Islet precursor cell (in vitro differentiated cells): ENCODE measurements at regions not wholly inside any gene's neighbourhood (a gene's known extent, or its start where the extent isn't known, plus 50 kb on each side); places are given as distances from the start of the nearest gene placed in this dataset.

ENCODE experiments used
- DNase-seq: peaks from one replicate; pipeline ENCODE4 v3.0.0-alpha.2; 2018

GRCh38 chr12:113649256-113649830 lies 177.7 kb upstream of the LHX5 start:
- no peak for DNase-seq

GRCh38 chr12:113647048-113647447 lies 175.4 kb upstream of the LHX5 start:
- DNase-seq, result peak; percentile 50

GRCh38 chr12:113645603-113646002 lies 173.9 kb upstream of the LHX5 start:
- DNase-seq, result peak; percentile 39

DNA sequence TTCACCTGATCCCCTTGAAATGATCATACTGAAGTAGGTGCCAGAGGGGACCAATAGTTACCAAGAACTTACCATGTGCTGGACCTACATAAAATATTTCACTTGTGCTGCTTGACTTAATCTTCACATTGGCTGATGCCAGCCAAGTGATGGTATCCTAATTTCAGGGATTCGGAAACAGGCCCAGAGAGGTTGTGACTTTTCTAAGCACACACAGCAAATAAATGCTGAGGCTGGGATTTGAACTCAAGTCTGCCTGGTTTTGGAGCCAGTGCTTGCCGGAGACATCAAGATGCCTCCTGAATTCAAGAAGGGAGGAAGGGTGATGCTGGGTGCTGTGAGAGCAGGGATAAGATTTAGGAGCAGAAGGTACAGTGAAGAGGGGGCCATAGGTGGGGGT lies 173.5 kb upstream of the LHX5 start:
- DNase-seq, result no peak

DNA sequence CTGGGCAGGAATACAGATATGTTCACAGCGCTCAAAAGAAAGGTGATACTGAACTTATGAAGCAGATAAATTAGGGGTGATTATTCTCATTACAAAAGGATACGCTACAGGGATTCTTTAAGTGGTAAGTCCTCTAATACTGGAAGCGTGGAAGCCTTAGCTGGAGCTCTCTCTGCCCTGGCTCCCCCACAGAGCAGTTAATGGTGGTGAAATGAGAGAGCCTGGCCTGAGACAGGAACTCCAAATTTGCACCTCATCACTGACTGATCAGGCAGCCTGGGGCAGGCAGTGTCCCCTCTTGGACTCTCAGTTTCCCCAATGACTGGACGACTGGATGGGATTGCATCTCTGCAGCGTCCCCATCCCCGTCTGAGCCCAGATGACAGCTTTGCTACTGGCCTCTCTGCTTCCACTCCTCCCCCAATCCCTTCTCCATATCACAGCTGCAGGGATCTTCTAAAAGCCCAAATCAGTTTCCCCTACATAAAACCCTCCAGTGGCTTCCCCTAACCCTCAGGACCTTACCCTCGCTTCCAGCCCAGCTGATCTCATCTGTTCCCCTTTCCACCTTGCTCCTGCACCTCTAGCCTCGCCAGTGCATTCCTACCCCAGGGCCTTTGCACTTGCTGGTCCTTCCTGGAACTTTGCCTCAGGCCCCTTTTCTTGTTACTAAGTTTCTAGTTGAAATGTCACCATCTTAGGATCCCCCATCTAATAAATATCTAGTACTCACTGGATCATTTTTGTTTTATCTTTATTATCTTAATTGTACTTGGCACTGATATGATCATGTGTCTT lies 171.7 kb upstream of the LHX5 start:
- peak; percentile 42 for DNase-seq

- no peak for DNase-seq
Measured at GRCh38 chr12:113642672-113643071, 171.0 kb upstream of the LHX5 start.

GRCh38 chr12:113642216-113642615 lies 170.5 kb upstream of the LHX5 start:
- no peak for DNase-seq

DNA sequence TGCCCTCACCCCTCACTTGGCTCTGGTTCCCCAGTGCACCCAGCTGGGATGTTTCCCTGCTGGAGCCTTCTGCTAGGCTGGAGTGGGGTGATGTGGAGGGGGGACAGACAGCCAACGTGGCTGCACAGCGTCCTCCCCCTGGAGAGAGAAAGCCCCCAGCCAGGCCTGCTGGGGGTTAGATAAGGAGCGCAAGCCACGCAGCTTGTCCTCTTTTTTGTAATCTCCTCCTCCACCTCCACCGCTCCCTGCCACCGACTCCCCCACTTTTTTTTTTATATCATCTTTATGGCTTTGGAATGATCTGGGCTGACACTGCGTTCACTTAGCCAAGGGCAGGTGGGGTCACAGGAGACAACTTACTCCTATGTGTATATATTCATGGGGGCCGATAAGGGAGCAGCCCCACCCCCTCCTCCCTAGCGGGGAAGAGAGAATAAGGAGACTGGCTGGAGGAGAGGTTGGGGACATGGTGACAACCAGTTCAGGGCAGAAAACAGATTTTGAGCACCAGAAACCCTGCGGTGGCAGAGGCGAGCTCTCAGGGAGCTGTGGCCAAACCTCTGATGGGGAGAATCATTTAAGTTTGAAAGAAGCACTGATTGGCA lies 169.9 kb upstream of the LHX5 start:
- no peak for DNase-seq

GRCh38 chr12:113640837-113641236 lies 169.2 kb upstream of the LHX5 start:
- no peak for DNase-seq

GRCh38 chr12:113639474-113639873 lies 167.8 kb upstream of the LHX5 start:
- DNase-seq, result no peak

DNA sequence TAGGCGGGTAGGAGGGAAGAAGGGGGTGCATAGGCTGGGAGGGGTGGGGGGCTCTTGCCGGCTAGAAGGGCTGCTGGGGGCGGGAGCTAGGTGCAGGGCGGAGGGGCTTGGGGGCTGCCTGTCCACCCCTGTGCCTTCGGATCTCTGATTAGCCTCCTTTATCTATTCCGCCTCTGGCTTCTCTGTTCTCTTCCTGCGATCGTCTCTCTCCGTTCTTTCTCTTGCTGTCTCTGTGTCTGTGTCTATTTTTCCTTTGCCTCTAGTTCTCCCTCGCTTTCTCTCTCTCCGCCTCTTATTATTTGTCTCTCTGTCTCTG lies 166.7 kb upstream of the LHX5 start:
- DNase-seq, result no peak

GRCh38 chr12:113634982-113635381 lies 163.3 kb upstream of the LHX5 start:
- DNase-seq, result no peak

DNA sequence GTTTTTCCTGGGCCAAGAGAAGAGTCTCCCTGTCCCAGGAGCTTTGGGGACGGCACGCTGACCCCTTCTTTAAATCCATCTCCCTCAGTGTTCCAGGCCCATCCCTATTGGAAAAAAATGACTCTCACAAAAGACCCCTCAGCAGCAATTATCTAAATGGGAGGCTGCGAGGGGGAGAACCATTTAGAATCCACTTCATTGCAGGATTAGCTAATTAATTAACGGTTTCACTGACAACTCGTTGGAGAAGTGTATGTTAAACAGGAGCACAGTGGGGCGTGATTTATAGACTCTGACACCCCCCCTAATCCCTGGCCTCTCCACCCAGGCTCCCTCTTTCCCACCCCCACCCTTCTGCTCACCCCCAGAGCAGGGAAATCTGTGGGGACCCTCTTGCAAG lies 162.8 kb upstream of the LHX5 start:
- no peak for DNase-seq

- no peak for DNase-seq
Measured at GRCh38 chr12:113633678-113634332, 162.1 kb upstream of the LHX5 start.

DNA sequence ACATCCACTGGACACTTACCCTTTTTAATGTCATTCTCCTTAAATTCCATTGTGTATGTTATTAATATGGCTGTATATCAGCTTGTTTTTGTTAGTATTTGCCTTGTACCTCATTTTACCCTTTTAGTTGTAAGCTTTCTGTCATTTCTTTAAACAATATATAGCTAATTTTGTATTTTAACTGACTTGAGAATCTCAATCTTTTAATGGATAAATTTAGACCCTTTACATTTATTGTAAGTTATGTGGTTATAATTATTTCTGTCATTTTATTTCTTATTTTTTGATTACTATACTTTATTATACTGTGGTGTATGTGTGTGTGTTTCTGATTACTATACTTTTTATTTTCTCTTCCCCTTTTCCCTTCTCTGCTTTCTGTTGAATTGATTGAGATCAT lies 159.0 kb upstream of the LHX5 start:
- no peak for DNase-seq

DNA sequence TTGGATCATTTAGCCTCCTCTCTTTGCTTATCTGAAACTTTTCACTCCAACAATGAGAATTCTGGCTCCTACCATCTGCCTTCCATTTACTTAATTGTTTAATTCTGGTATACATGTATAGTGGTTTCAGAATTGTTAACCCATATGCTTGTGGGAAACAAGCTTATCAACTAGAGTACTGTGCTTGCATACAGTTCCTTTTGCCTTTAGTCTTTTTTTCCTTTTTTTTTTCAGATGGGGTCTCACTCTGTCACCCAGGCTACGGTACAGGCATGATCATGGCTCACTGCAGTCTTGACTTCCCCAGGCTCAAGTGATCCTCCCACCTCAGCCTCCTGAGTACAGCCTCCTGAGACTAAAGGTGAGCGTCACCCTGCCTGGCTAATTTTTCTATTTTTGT lies 153.8 kb upstream of the LHX5 start:
- no peak for DNase-seq

DNA sequence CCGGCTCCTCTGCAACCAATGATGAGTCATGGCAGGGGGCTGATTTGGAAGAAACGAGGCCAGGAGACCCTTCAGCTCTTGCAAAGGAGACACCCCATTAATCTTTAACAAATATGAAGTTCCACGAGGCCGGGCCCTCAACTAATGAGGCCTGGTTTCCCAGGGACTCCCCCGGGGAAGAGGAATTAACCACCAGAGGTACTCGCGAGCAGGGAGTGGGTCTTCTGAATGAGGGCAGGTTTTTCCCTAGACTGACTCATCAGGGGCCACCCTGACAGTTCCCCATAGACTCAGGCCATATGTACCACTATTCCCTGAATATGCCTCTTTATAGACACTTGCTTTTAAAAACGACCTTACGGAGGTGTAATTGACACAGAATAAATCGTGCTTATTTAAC lies 150.7 kb upstream of the LHX5 start:
- no peak for DNase-seq

GRCh38 chr12:113620437-113620976 lies 148.8 kb upstream of the LHX5 start:
- DNase-seq, result no peak

DNA sequence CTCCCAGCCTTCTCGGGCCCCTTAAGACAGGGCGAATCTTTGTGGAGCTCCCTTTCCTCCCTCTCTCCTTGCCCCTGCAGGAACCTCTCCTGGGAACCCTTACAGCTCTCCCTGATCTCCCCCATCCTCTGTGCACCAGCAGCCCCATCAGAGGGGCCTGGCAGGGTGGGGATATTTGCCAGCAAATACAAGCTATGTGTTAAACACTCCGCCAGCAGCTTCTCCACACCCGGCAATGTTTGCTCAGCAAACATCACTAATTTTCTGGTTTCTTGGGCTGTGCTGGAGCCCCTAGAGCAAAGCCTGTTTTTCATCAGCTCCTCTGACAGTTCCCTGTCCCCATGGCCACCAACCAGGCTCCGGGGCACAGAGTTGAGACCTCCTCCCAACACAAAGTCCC lies 147.5 kb upstream of the LHX5 start:
- no peak for DNase-seq

DNA sequence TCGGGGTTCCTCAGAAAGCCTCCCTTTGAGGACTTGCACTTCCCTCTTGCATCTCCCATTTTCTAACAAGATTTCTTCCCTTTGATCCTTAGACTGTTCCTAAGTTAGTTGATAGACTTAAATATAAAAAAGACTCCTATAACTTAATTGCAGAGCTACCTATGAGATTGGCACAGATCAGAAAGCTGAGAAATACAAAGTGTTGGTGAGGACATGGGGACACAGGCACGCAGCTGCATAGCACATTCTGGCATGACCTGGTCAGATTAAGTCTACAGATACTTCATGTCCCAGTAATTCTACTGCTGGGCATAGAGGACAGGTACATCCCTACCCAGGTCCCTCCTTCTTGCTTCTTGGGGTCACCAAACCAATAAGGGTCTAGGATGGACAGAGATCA lies 141.7 kb upstream of the LHX5 start:
- no peak for DNase-seq

GRCh38 chr12:113612793-113613192 lies 141.1 kb upstream of the LHX5 start:
- DNase-seq, result no peak

GRCh38 chr12:113612076-113612728 lies 140.5 kb upstream of the LHX5 start:
- DNase-seq, result no peak

- DNase-seq, result no peak
Measured at GRCh38 chr12:113611652-113612051, 140.0 kb upstream of the LHX5 start.
